ENCODE measurements at regions not wholly inside any gene's neighbourhood (a gene's known extent, or its start where the extent isn't known, plus 50 kb on each side); places are given as distances from the start of the nearest gene placed in this dataset.

DNA sequence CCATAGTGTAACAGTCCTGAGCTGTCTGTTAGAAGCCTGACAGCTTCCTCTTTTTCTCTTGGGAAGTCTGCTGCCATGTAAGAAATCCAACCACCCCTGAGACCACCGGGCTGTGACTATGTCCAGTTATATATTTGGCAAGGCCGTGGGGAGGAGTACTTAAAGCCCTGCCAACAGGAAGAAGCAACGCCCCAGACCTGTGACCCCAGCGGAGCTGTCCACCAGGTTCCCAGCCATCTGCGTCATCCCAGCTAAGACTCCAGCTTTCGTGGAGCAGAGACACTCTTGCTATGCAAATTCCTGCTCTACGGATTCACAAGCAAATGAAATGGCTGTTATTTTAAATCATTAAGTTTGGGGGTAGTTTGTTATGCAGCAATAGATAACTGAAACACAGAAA lies 417.3 kb downstream of the TLE4 start:
- in situ Hi-C loops (cut with MboI; ENCODE audit: low sequenced_read_pairs, unreplicated experiment) = no loop called here
- TF ChIP-seq, protein P1, sequence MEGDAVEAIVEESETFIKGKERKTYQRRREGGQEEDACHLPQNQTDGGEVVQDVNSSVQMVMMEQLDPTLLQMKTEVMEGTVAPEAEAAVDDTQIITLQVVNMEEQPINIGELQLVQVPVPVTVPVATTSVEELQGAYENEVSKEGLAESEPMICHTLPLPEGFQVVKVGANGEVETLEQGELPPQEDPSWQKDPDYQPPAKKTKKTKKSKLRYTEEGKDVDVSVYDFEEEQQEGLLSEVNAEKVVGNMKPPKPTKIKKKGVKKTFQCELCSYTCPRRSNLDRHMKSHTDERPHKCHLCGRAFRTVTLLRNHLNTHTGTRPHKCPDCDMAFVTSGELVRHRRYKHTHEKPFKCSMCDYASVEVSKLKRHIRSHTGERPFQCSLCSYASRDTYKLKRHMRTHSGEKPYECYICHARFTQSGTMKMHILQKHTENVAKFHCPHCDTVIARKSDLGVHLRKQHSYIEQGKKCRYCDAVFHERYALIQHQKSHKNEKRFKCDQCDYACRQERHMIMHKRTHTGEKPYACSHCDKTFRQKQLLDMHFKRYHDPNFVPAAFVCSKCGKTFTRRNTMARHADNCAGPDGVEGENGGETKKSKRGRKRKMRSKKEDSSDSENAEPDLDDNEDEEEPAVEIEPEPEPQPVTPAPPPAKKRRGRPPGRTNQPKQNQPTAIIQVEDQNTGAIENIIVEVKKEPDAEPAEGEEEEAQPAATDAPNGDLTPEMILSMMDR (IDR thresholded peaks at IDR 0.05; ENCODE audit: borderline replicate concordance, control extremely low read depth, extremely low read depth, insufficient read depth, missing control alignments) = no peak

GRCh38 chr9:79988126-79988525 lies 416.4 kb downstream of the TLE4 start:
- in situ Hi-C loops (cut with MboI; ENCODE audit: low sequenced_read_pairs, unreplicated experiment) = no loop called here

More for the DNA sequence above, 417.3 kb downstream of the TLE4 start:
- DNase-seq (ENCODE audit: low spot score) = no peak

GRCh38 chr9:79986437-79986836 lies 414.7 kb downstream of the TLE4 start:
- no peak for DNase-seq (ENCODE audit: low spot score)
- TF ChIP-seq, protein P1 (IDR thresholded peaks at IDR 0.05; ENCODE audit: borderline replicate concordance, control extremely low read depth, extremely low read depth, insufficient read depth, missing control alignments) = no peak
- in situ Hi-C loops (cut with MboI; ENCODE audit: low sequenced_read_pairs, unreplicated experiment) = no loop called here

More at GRCh38 chr9:79988126-79988525, 416.4 kb downstream of the TLE4 start:
- TF ChIP-seq, protein P1 (IDR thresholded peaks at IDR 0.05; ENCODE audit: borderline replicate concordance, control extremely low read depth, extremely low read depth, insufficient read depth, missing control alignments) = no peak
- no peak for DNase-seq (ENCODE audit: low spot score)

DNA sequence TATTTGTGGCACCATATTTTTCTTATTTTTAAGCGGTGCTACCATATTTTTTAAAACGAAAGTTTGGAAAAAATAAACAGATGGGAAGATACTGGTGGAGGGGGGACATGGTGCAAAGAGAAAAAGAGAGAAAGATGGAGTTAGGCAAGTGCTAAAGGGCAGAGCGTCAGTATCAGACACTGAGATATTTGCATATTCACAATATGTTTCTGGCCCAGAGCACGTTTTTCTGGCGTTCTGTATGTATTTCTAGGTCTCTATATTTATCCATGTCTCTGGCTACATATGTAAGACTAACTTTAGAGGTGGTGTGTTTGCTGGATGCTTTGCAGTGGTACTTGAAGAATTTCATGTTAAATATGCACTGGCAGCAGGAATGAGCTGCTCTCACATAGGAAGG lies 414.0 kb downstream of the TLE4 start:
- no peak for DNase-seq (ENCODE audit: low spot score)
- TF ChIP-seq, protein P1 (IDR thresholded peaks at IDR 0.05; ENCODE audit: borderline replicate concordance, control extremely low read depth, extremely low read depth, insufficient read depth, missing control alignments) = no peak
- in situ Hi-C loops (cut with MboI; ENCODE audit: low sequenced_read_pairs, unreplicated experiment) = no loop called here

DNA sequence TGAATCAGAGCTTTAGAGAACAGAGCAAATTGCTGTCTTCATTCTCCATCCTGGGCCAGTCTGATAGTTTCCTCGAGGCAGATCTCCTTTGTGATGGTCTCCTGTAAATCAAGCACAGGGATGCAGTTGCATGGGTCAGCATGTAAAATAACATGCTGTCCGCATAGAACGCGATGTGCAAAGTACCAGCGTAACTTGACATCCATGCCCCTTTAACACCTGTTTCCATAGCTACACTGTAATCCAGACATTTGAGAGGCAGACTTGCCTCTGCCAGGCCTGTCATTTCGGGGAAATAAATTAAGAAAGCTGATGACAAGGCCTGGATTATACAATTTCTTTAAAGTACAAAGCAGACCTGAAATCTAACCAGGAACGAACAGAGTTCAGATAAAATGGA lies 413.5 kb downstream of the TLE4 start:
- TF ChIP-seq, protein P1 (IDR thresholded peaks at IDR 0.05; ENCODE audit: borderline replicate concordance, control extremely low read depth, extremely low read depth, insufficient read depth, missing control alignments) = no peak
- DNase-seq (ENCODE audit: low spot score) = no peak
- in situ Hi-C loops (cut with MboI; ENCODE audit: low sequenced_read_pairs, unreplicated experiment) = no loop called here

- TF ChIP-seq, protein P1 (IDR thresholded peaks at IDR 0.05; ENCODE audit: borderline replicate concordance, control extremely low read depth, extremely low read depth, insufficient read depth, missing control alignments) = no peak
- in situ Hi-C loops (cut with MboI; ENCODE audit: low sequenced_read_pairs, unreplicated experiment) = no loop called here
- DNase-seq (ENCODE audit: low spot score) = no peak
Observed at GRCh38 chr9:79984429-79985067, 412.8 kb downstream of the TLE4 start.

Measured in GM13976 (cell line).